OCI-LY3 (cell line): ENCODE measurements at regions not wholly inside any gene's neighbourhood (a gene's known extent, or its start where the extent isn't known, plus 50 kb on each side); places are given as distances from the start of the nearest gene placed in this dataset.

Experiments used
- EZH2phosphoT487 ChIP-seq: fragments of 200-600 bp; shearing (Covaris generic); IDR thresholded peaks from 2 replicates; pipeline ENCODE4 v1.6.1; 2018; ENCODE audit warnings: antibody characterized with exemption, mixed run types, low read depth
- TF ChIP-seq, protein P1 (sequence below): fragments of 200-600, 300-600 bp; sonication (generic); IDR thresholded peaks from 2 replicates; pipeline ENCODE4 v1.5.1; 2014; ENCODE audit warnings: antibody characterized with exemption, low read length, low read depth

DNA sequence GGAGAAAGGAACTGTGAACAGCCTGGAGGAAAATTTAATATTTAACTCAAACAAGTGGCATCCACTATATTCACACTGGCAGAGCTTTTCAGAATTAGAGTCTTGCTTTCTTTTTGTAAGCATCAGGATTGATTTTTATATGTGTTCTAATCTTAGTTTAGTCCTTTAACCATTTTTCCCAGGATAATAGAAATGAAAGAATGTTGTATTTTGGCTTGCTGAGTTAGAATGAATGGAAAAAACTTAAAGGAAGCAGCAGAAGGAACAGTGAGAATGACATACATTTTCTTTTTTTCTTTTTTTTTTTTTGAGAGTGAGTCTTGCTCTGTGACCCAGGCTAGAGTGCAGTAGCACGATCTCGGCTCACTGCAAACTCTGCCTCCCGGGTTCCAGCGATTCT, 53.0 kb downstream of the ZC3H11B start:
- TF ChIP-seq, protein P1, sequence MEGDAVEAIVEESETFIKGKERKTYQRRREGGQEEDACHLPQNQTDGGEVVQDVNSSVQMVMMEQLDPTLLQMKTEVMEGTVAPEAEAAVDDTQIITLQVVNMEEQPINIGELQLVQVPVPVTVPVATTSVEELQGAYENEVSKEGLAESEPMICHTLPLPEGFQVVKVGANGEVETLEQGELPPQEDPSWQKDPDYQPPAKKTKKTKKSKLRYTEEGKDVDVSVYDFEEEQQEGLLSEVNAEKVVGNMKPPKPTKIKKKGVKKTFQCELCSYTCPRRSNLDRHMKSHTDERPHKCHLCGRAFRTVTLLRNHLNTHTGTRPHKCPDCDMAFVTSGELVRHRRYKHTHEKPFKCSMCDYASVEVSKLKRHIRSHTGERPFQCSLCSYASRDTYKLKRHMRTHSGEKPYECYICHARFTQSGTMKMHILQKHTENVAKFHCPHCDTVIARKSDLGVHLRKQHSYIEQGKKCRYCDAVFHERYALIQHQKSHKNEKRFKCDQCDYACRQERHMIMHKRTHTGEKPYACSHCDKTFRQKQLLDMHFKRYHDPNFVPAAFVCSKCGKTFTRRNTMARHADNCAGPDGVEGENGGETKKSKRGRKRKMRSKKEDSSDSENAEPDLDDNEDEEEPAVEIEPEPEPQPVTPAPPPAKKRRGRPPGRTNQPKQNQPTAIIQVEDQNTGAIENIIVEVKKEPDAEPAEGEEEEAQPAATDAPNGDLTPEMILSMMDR = no peak
- no peak for TF ChIP-seq EZH2phosphoT487
